Caco-2 (cell line): ENCODE measurements at regions not wholly inside any gene's neighbourhood (a gene's known extent, or its start where the extent isn't known, plus 50 kb on each side); places are given as distances from the start of the nearest gene placed in this dataset.

Source experiments
- BruUV-seq: library from RNA; stranded (reverse); fragments of 400-500 nt; replicated peaks from 2 replicates; lab custom pipeline; 2021; lab: Mats Ljungman, UMichigan
- CTCF ChIA-PET: fragments of 300-600 bp; sonication (Branson Sonifier 250); formaldehyde crosslinking; loops from one replicate; lab custom pipeline; 2022; ENCODE audit warnings: antibody characterized with exemption; lab: Charles Lee
- POLR2A ChIA-PET: fragments of 300-600 bp; sonication (Branson Sonifier 250); formaldehyde crosslinking; loops from one replicate; lab custom pipeline; 2022; ENCODE audit warnings: antibody characterized with exemption; lab: Charles Lee
- DNase-seq, 2 experiments: peaks; one replicate each; pipeline versions ENCODE4 v3.0.0 to v3.0.0-alpha.2; 2020 to 2022
- H3K27me3 ChIP-seq: replicated peaks from 2 replicates; pipeline ENCODE4 v1.6.0; 2011; ENCODE audit warnings: low read length; ENCODE audit not compliant: control insufficient read depth, insufficient read depth
- H3K36me3 ChIP-seq: 2 replicates; pipeline ENCODE4 v1.5.1; 2011; ENCODE audit warnings: low read length; ENCODE audit not compliant: control insufficient read depth, insufficient read depth
- H3K4me1 ChIP-seq: fragments of 250-450 bp; sonication (Bioruptor Pico); 2 replicates; pipeline ENCODE4 v1.5.1; 2020; ENCODE audit warnings: mild to moderate bottlenecking
- H3K4me3 ChIP-seq: 2 replicates; pipeline ENCODE4 v1.5.1; 2011; ENCODE audit warnings: low read depth, mild to moderate bottlenecking, control low read depth, low read length
- H3K9me3 ChIP-seq: fragments of 250-450 bp; sonication (Bioruptor Pico); 2 replicates; pipeline ENCODE4 v1.5.1; 2020; ENCODE audit warnings: mild to moderate bottlenecking, moderate library complexity
- H3K27ac Mint-ChIP-seq: one replicate; pipeline ENCODE4 v1.8.0; 2022; ENCODE audit warnings: mixed read lengths; ENCODE audit not compliant: unreplicated experiment
- H3K27me3 Mint-ChIP-seq: one replicate; pipeline ENCODE4 v1.8.0; 2022; ENCODE audit warnings: mixed read lengths; ENCODE audit not compliant: insufficient read depth, unreplicated experiment
- H3K36me3 Mint-ChIP-seq: one replicate; pipeline ENCODE4 v1.8.0; 2022; ENCODE audit warnings: mild to moderate bottlenecking, mixed read lengths; ENCODE audit not compliant: insufficient read depth, unreplicated experiment
- H3K4me1 Mint-ChIP-seq: one replicate; pipeline ENCODE4 v1.8.0; 2022; ENCODE audit warnings: low read depth, mixed read lengths; ENCODE audit not compliant: unreplicated experiment
- H3K4me3 Mint-ChIP-seq: one replicate; pipeline ENCODE4 v1.8.0; 2022; ENCODE audit warnings: mild to moderate bottlenecking, moderate library complexity, mixed read lengths; ENCODE audit not compliant: unreplicated experiment
- H3K9me3 Mint-ChIP-seq: one replicate; pipeline ENCODE4 v1.8.0; 2022; ENCODE audit warnings: mixed read lengths; ENCODE audit not compliant: unreplicated experiment
- CTCF ChIP-seq, 2 experiments: fragments of 200-600 bp in 1 of 2; IDR thresholded peaks; 1 replicate in 1 of 2; 2 replicates in 1 of 2; pipeline versions ENCODE4 v1.5.1 to v1.8.0; 2011 to 2022; ENCODE audit warnings: antibody characterized with exemption in 1 of 2, control low read depth in 1 of 2, inconsistent platforms in 1 of 2, low read depth in 1 of 2, low read length in 1 of 2, mild to moderate bottlenecking in 1 of 2, moderate library complexity in 1 of 2; ENCODE audit not compliant: insufficient read depth in 1 of 2, severe bottlenecking in 1 of 2, unreplicated experiment in 1 of 2
- intact Hi-C: fragments of 100-400 bp; cut with micrococcal nuclease; formaldehyde crosslinking; loops from one replicate; pipeline ENCODE4 v1.10.0; 2022; ENCODE audit not compliant: unreplicated experiment

DNA sequence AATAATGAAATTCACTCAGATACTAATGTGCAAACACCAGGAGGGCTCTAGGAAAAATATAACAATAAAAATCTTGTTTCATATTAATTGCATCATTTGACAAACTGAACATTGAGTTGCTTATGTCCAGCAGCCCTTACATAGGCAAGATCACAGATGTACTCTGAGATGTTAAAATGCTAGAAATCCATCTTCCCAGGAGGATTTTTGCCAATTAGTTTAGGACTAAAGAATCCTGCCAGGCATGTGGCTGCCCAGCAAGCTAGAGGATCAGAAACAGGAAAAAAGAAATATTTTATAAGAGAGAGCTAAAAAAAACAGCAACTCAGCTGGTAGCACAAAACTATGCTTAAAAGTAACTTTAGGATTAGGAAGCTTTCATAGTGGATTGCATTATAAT, 407.8 kb downstream of the NXPH1 start:
- no peaks in the 10 kb centered on the region for H3K27me3 ChIP-seq
- no peak for TF ChIP-seq CTCF (IDR thresholded peaks at IDR 0.05; ENCODE audit: insufficient read depth in 1 of 2, low read depth in 1 of 2, low read length in 1 of 2, severe bottlenecking in 1 of 2, unreplicated experiment in 1 of 2)
- BruUV-seq = no TSS peak
- no peaks in the 10 kb centered on the region for H3K36me3 ChIP-seq
- Mint-ChIP-seq H3K27ac (no peak overlapping the region), H3K4me3 (no peak overlapping the region), H3K27me3 (peaks cover 8% of the 10 kb centered on the region), H3K36me3 (no peaks in the 10 kb centered on the region), H3K4me1 (no peaks in the 10 kb centered on the region), H3K9me3 (no peaks in the 10 kb centered on the region)
- H3K4me1 ChIP-seq = no peaks in the 10 kb centered on the region
- H3K4me3 ChIP-seq = no peak overlapping the region
- no peaks in the 10 kb centered on the region for H3K9me3 ChIP-seq
- ChIA-PET CTCF (no interaction called here), POLR2A (no interaction called here)
- DNase-seq = no peak
- intact Hi-C loops = no loop called here

DNA sequence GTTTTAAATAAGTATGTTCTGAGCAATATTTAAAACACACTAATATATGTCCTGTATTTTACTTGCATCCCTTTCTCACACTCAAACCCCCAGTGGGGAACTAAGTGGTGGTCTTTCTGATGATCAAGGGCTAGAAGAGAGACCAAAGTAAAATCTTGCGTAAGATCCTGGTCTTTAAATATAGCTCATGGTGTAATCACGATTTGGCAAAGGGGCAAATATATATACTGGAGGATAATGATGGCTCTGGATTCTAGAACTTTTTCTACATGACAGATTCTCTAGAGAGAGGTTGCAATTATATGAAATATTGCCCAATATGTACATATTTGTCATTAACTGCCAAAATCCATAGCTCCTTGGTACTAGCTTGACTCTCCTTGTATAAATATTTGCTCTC, 438.3 kb downstream of the NXPH1 start:
- Histone ChIP-seq H3K9me3 (no peaks in the 10 kb centered on the region), H3K4me1 (no peaks in the 10 kb centered on the region), H3K36me3 (no peaks in the 10 kb centered on the region), H3K4me3 (no peak overlapping the region), H3K27me3 (no peaks in the 10 kb centered on the region)
- peaks cover 4% of the 10 kb centered on the region for H3K27me3 Mint-ChIP-seq
- H3K27ac Mint-ChIP-seq = no peak overlapping the region
- BruUV-seq = no TSS peak
- ChIA-PET CTCF (no interaction called here), POLR2A (no interaction called here)
- H3K9me3 Mint-ChIP-seq = no peaks in the 10 kb centered on the region
- H3K4me3 Mint-ChIP-seq = no peak overlapping the region
- intact Hi-C loops = no loop called here
- no peak for TF ChIP-seq CTCF (IDR thresholded peaks at IDR 0.05; ENCODE audit: insufficient read depth in 1 of 2, low read depth in 1 of 2, low read length in 1 of 2, severe bottlenecking in 1 of 2, unreplicated experiment in 1 of 2)
- DNase-seq = no peak
- no peaks in the 10 kb centered on the region for H3K36me3 Mint-ChIP-seq
- H3K4me1 Mint-ChIP-seq = no peaks in the 10 kb centered on the region

GRCh38 chr7:8881916-8882315, 448.5 kb downstream of the NXPH1 start:
- H3K36me3 ChIP-seq = no peaks in the 10 kb centered on the region
- ChIA-PET POLR2A (no interaction called here), CTCF (no interaction called here)
- H3K4me1 Mint-ChIP-seq = no peaks in the 10 kb centered on the region
- no peak for TF ChIP-seq CTCF (IDR thresholded peaks at IDR 0.05; ENCODE audit: insufficient read depth in 1 of 2, low read depth in 1 of 2, low read length in 1 of 2, severe bottlenecking in 1 of 2, unreplicated experiment in 1 of 2)
- H3K4me3 ChIP-seq = no peak overlapping the region
- no peaks in the 10 kb centered on the region for H3K9me3 Mint-ChIP-seq
- no peak overlapping the region for H3K4me3 Mint-ChIP-seq
- no peaks in the 10 kb centered on the region for H3K9me3 ChIP-seq
- H3K27ac Mint-ChIP-seq = no peak overlapping the region
- H3K27me3 ChIP-seq = no peaks in the 10 kb centered on the region
- no TSS peak for BruUV-seq
- no peaks in the 10 kb centered on the region for H3K27me3 Mint-ChIP-seq
- DNase-seq = no peak
- H3K36me3 Mint-ChIP-seq = no peaks in the 10 kb centered on the region
- intact Hi-C loops = no loop called here
- H3K4me1 ChIP-seq = no peaks in the 10 kb centered on the region
